ENCODE measurements at regions not wholly inside any gene's neighbourhood (a gene's known extent, or its start where the extent isn't known, plus 50 kb on each side); places are given as distances from the start of the nearest gene placed in this dataset.

DNA sequence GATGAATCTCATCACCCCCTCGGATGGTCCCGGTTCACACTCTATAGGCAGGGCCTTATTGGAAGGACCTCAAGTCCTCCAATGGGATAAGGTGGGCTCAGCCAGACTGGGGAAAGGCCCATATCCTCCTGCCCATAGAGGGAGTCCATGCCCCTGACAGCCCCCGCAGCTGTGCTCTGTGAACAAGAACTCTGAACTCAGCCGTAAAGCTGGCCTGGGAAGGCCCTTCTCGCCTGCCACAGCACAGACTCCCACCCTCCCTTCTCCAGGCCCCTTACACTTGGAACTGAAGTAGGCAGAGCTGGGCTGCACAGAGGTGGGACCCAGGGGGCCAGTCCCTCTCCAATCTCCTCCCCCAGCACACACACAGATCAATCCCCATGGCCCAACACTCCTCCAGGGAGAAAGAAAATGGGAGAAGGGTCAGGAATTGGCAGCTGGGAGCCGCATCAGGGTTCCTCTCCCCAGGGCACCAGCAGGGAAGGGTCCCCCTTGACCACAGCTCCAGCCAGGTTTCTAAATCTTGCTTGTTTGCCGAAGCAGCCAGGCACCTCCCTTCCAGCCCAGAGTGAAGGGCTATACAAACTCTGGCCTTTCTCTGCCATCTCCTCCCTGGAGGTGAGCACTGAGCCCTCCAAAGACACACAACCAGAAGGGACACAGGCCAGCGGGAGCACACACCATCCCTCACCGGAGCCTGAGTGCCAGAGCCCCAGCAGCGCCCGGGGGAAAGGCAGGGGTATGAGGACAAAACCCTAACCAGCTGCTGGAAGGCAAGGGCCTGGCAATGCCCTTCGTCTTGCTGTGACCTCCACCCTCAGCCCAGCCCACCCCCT, 454.1 kb downstream of the SOX9 start:
- TF ChIP-seq, protein P1, sequence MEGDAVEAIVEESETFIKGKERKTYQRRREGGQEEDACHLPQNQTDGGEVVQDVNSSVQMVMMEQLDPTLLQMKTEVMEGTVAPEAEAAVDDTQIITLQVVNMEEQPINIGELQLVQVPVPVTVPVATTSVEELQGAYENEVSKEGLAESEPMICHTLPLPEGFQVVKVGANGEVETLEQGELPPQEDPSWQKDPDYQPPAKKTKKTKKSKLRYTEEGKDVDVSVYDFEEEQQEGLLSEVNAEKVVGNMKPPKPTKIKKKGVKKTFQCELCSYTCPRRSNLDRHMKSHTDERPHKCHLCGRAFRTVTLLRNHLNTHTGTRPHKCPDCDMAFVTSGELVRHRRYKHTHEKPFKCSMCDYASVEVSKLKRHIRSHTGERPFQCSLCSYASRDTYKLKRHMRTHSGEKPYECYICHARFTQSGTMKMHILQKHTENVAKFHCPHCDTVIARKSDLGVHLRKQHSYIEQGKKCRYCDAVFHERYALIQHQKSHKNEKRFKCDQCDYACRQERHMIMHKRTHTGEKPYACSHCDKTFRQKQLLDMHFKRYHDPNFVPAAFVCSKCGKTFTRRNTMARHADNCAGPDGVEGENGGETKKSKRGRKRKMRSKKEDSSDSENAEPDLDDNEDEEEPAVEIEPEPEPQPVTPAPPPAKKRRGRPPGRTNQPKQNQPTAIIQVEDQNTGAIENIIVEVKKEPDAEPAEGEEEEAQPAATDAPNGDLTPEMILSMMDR (IDR thresholded peaks at IDR 0.05; ENCODE audit: low read depth, low read length, missing input control), result no peak
- TF ChIP-seq HNF4G (IDR thresholded peaks at IDR 0.05) (no peak), REST (IDR thresholded peaks at IDR 0.05) (no peak), JUND (IDR thresholded peaks at IDR 0.05) (no peak), FOXA1 (IDR thresholded peaks at IDR 0.05) (no peak), RAD21 (IDR thresholded peaks at IDR 0.05) (no peak), YY1 (IDR thresholded peaks at IDR 0.05) (no peak)
- TF ChIP-seq, protein P2, sequence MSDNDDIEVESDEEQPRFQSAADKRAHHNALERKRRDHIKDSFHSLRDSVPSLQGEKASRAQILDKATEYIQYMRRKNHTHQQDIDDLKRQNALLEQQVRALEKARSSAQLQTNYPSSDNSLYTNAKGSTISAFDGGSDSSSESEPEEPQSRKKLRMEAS (IDR thresholded peaks at IDR 0.05), result no peak
- TF ChIP-seq, protein P3, sequence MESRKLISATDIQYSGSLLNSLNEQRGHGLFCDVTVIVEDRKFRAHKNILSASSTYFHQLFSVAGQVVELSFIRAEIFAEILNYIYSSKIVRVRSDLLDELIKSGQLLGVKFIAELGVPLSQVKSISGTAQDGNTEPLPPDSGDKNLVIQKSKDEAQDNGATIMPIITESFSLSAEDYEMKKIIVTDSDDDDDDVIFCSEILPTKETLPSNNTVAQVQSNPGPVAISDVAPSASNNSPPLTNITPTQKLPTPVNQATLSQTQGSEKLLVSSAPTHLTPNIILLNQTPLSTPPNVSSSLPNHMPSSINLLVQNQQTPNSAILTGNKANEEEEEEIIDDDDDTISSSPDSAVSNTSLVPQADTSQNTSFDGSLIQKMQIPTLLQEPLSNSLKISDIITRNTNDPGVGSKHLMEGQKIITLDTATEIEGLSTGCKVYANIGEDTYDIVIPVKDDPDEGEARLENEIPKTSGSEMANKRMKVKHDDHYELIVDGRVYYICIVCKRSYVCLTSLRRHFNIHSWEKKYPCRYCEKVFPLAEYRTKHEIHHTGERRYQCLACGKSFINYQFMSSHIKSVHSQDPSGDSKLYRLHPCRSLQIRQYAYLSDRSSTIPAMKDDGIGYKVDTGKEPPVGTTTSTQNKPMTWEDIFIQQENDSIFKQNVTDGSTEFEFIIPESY (IDR thresholded peaks at IDR 0.05), result no peak
- TF ChIP-seq, protein P4, sequence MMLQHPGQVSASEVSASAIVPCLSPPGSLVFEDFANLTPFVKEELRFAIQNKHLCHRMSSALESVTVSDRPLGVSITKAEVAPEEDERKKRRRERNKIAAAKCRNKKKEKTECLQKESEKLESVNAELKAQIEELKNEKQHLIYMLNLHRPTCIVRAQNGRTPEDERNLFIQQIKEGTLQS (IDR thresholded peaks at IDR 0.05), result no peak

All from liver (tissue), 3 donors.